ENCODE measurements at regions not wholly inside any gene's neighbourhood (a gene's known extent, or its start where the extent isn't known, plus 50 kb on each side); places are given as distances from the start of the nearest gene placed in this dataset.
"Not testable (repeated sequence)": the region's sequence is repeated elsewhere in the genome, so short reads cannot be mapped to it uniquely, and the experiment has no call there.

GRCh38 chr7:148514236-148514635 lies 76.3 kb upstream of the C7orf33 start:
- TF ChIP-seq CTCF (IDR thresholded peaks at IDR 0.05), result no peak
- no peak for TF ChIP-seq POLR2A (IDR thresholded peaks at IDR 0.05)
- H3K27me3 ChIP-seq, result no peaks in the 10 kb centered on the region
- no peak for DNase-seq
- H3K4me3 ChIP-seq, result no peak overlapping the region
- H3K27ac ChIP-seq, result no peak overlapping the region
- WGBS, 2 donors, result 66 to 76% methylated on average over 4 of the region's 4 CpGs
- no peaks in the 10 kb centered on the region for H3K4me1 ChIP-seq
- no peaks in the 10 kb centered on the region for H3K9me3 ChIP-seq
- intact Hi-C loops (cut with DNase I), result no loop called here
- H3K36me3 ChIP-seq, result no peaks in the 10 kb centered on the region

GRCh38 chr7:148515237-148515636 lies 75.3 kb upstream of the C7orf33 start:
- intact Hi-C loops (cut with DNase I), result no loop called here
- Histone ChIP-seq H3K27ac (no peak overlapping the region), H3K9me3 (no peaks in the 10 kb centered on the region), H3K4me1 (no peaks in the 10 kb centered on the region), H3K27me3 (peaks cover 0 to 5% (median 0%) of the 10 kb centered on the region in 4 donors), H3K4me3 (no peak overlapping the region), H3K36me3 (no peaks in the 10 kb centered on the region)
- WGBS, 2 donors, result 83 to 90% methylated on average over 3 of the region's 3 CpGs
- DNase-seq, result no peak
- no peak for TF ChIP-seq CTCF (IDR thresholded peaks at IDR 0.05)
- TF ChIP-seq POLR2A (IDR thresholded peaks at IDR 0.05), result no peak

- H3K4me1 ChIP-seq, result no peaks in the 10 kb centered on the region
- no peak overlapping the region for H3K4me3 ChIP-seq
- no peak for DNase-seq
- no peaks in the 10 kb centered on the region for H3K9me3 ChIP-seq
- intact Hi-C loops (cut with DNase I), result no loop called here
- WGBS, 2 donors, result 56 to 66% methylated on average over 6 of the region's 6 CpGs
- no peaks in the 10 kb centered on the region for H3K36me3 ChIP-seq
- no peak overlapping the region for H3K27ac ChIP-seq
- peaks cover 0 to 12% (median 0%) of the 10 kb centered on the region in 4 donors for H3K27me3 ChIP-seq
- TF ChIP-seq CTCF (IDR thresholded peaks at IDR 0.05), result no peak
- TF ChIP-seq POLR2A (IDR thresholded peaks at IDR 0.05), result no peak
Measured at GRCh38 chr7:148515728-148516695, 74.6 kb upstream of the C7orf33 start.

- intact Hi-C loops (cut with DNase I); H3K4me1 ChIP-seq; H3K4me3 ChIP-seq; DNase-seq; H3K9me3 ChIP-seq; H3K36me3 ChIP-seq; H3K27ac ChIP-seq: not testable (repeated sequence)
- 52 to 87% methylated on average over 4 of the region's 4 CpGs for WGBS, 2 donors
- H3K27me3 ChIP-seq, result peaks cover 0 to 34% (median 0%) of the 10 kb centered on the region in 4 donors
Measured at GRCh38 chr7:148519386-148519785, 71.2 kb upstream of the C7orf33 start.

GRCh38 chr7:148521271-148521670 lies 69.3 kb upstream of the C7orf33 start:
- intact Hi-C loops (cut with DNase I), result no loop called here
- DNase-seq, result no peak
- WGBS, 2 donors, result 22 to 43% methylated on average over 6 to 7 of the region's 7 CpGs

More at GRCh38 chr7:148521271-148521670, 69.3 kb upstream of the C7orf33 start:
- TF ChIP-seq POLR2A (IDR thresholded peaks at IDR 0.05) (no peak), CTCF (IDR thresholded peaks at IDR 0.05) (no peak)
- H3K9me3 ChIP-seq, result no peaks in the 10 kb centered on the region
- H3K4me3 ChIP-seq, result no peak overlapping the region
- no peak overlapping the region for H3K27ac ChIP-seq
- no peaks in the 10 kb centered on the region for H3K4me1 ChIP-seq
- H3K27me3 ChIP-seq, result peaks cover 0 to 34% (median 0%) of the 10 kb centered on the region in 4 donors
- no peaks in the 10 kb centered on the region for H3K36me3 ChIP-seq
